HEK293 (cell line): ENCODE measurements at regions not wholly inside any gene's neighbourhood (a gene's known extent, or its start where the extent isn't known, plus 50 kb on each side); places are given as distances from the start of the nearest gene placed in this dataset.

Experiments
- CTCF ChIA-PET: fragments of 350-600 bp; formaldehyde crosslinking; extraction: SDS; loops from one replicate; lab custom pipeline; 2021; ENCODE audit warnings: antibody characterized with exemption; lab: Yijun Ruan, JAX
- POLR2A ChIA-PET: fragments of 300-600 bp; formaldehyde crosslinking; extraction: SDS; loops from one replicate; lab custom pipeline; 2020; ENCODE audit warnings: antibody characterized with exemption, inconsistent platforms; lab: Yijun Ruan, JAX
- H3K27ac ChIP-seq: fragments of 200-500 bp; sonication (Bioruptor generic); 2 replicates; pipeline ENCODE4 v1.5.1; 2014; ENCODE audit warnings: low read depth, low read length, control low read depth, inconsistent platforms; ENCODE audit errors: extremely low read depth
- H3K36me3 ChIP-seq, 2 experiments: fragments of 200-500 bp in 1 of 2; sonication (Bioruptor generic) in 1 of 2; 1 replicate in 1 of 2; 2 replicates in 1 of 2; pipeline ENCODE4 v1.5.1; 2014 to 2017; ENCODE audit warnings: inconsistent platforms in 2 of 2, low read length in 2 of 2; ENCODE audit not compliant: control insufficient read depth in 2 of 2, insufficient read depth in 1 of 2
- H3K4me1 ChIP-seq: fragments of 200-500 bp; sonication (Bioruptor generic); 2 replicates; pipeline ENCODE4 v1.5.1; 2014; ENCODE audit warnings: mild to moderate bottlenecking, low read length, inconsistent platforms; ENCODE audit not compliant: control insufficient read depth, insufficient read depth
- H3K4me3 ChIP-seq: 2 replicates; pipeline ENCODE4 v1.5.1; 2011; ENCODE audit warnings: low read depth, mild to moderate bottlenecking, control low read depth, low read length, moderate library complexity
- H3K9me3 ChIP-seq: fragments of 200-500 bp; sonication (Bioruptor generic); 2 replicates; pipeline ENCODE4 v1.5.1; 2014; ENCODE audit warnings: low read depth, low read length, inconsistent platforms; ENCODE audit not compliant: control insufficient read depth, insufficient read depth
- BCL11A ChIP-seq: fragments of 450-650 bp; formaldehyde crosslinking; IDR thresholded peaks from 2 replicates; pipeline ENCODE4 v1.5.1; 2016; ENCODE audit warnings: low read depth, missing biosample characterization, missing genetic modification characterization
- GLI2 ChIP-seq: fragments of 450-650 bp; formaldehyde crosslinking; IDR thresholded peaks from 2 replicates; pipeline ENCODE4; 2017; ENCODE audit warnings: missing biosample characterization, missing genetic modification characterization, low read depth, borderline replicate concordance
- KLF9 ChIP-seq: fragments of 450-650 bp; formaldehyde crosslinking; IDR thresholded peaks from 2 replicates; pipeline ENCODE4 v1.5.1; 2016; ENCODE audit warnings: missing biosample characterization, missing genetic modification characterization, low read depth
- PRDM4 ChIP-seq: fragments of 450-650 bp; formaldehyde crosslinking; IDR thresholded peaks from 2 replicates; pipeline ENCODE4 v1.5.1; 2017; ENCODE audit warnings: missing biosample characterization, missing genetic modification characterization
- WT1 ChIP-seq: fragments of 450-650 bp; formaldehyde crosslinking; IDR thresholded peaks from 2 replicates; pipeline ENCODE4 v1.5.1; 2016; ENCODE audit warnings: missing biosample characterization, missing genetic modification characterization
- ZBTB21 ChIP-seq: fragments of 450-650 bp; formaldehyde crosslinking; IDR thresholded peaks from 2 replicates; pipeline ENCODE4 v1.5.1; 2017; ENCODE audit warnings: missing biosample characterization, missing genetic modification characterization
- ZBTB44 ChIP-seq: fragments of 450-650 bp; IDR thresholded peaks from 2 replicates; pipeline ENCODE4 v1.5.1; 2018; ENCODE audit warnings: missing biosample characterization, mild to moderate bottlenecking, missing genetic modification characterization
- ZFHX2 ChIP-seq: fragments of 450-650 bp; formaldehyde crosslinking; conservative IDR thresholded peaks from 2 replicates; pipeline ENCODE4 v1.5.1; 2016; ENCODE audit warnings: missing biosample characterization, missing genetic modification characterization
- ZIC2 ChIP-seq: fragments of 450-650 bp; formaldehyde crosslinking; IDR thresholded peaks from 2 replicates; pipeline ENCODE4 v1.5.1; 2016; ENCODE audit warnings: missing biosample characterization, missing genetic modification characterization
- ZNF19 ChIP-seq: fragments of 450-650 bp; formaldehyde crosslinking; IDR thresholded peaks from 2 replicates; pipeline ENCODE4; 2016; ENCODE audit warnings: missing biosample characterization, missing genetic modification characterization, low read depth
- ZNF2 ChIP-seq: fragments of 450-650 bp; formaldehyde crosslinking; IDR thresholded peaks from 2 replicates; pipeline ENCODE4 v1.5.1; 2016; ENCODE audit warnings: missing biosample characterization, missing genetic modification characterization
- ZNF324 ChIP-seq: fragments of 450-650 bp; formaldehyde crosslinking; IDR thresholded peaks from 2 replicates; pipeline ENCODE4 v1.5.1; 2016; ENCODE audit warnings: missing biosample characterization, missing genetic modification characterization
- ZNF341 ChIP-seq: fragments of 450-650 bp; formaldehyde crosslinking; IDR thresholded peaks from 2 replicates; pipeline ENCODE4; 2016; ENCODE audit warnings: low read depth, missing biosample characterization, missing genetic modification characterization
- ZNF350 ChIP-seq: fragments of 450-650 bp; formaldehyde crosslinking; IDR thresholded peaks from 2 replicates; pipeline ENCODE4 v1.5.0; 2017; ENCODE audit warnings: missing biosample characterization, mild to moderate bottlenecking, missing genetic modification characterization
- ZNF423 ChIP-seq: fragments of 450-650 bp; formaldehyde crosslinking; IDR thresholded peaks from 2 replicates; pipeline ENCODE4 v1.5.1; 2016; ENCODE audit warnings: missing biosample characterization, missing genetic modification characterization
- ZNF488 ChIP-seq: fragments of 450-650 bp; formaldehyde crosslinking; IDR thresholded peaks from 2 replicates; pipeline ENCODE4 v1.5.1; 2016; ENCODE audit warnings: missing biosample characterization, missing genetic modification characterization
- ZNF501 ChIP-seq: fragments of 450-650 bp; formaldehyde crosslinking; IDR thresholded peaks from 2 replicates; pipeline ENCODE4 v1.5.1; 2016; ENCODE audit warnings: missing biosample characterization, missing genetic modification characterization
- ZNF624 ChIP-seq: fragments of 450-650 bp; formaldehyde crosslinking; IDR thresholded peaks from 2 replicates; pipeline ENCODE4 v1.5.1; 2017; ENCODE audit warnings: missing biosample characterization, missing genetic modification characterization
- ZNF768 ChIP-seq: fragments of 450-650 bp; formaldehyde crosslinking; IDR thresholded peaks from 2 replicates; pipeline ENCODE4 v1.5.1; 2018; ENCODE audit warnings: missing biosample characterization, mild to moderate bottlenecking, missing genetic modification characterization
- ZSCAN16 ChIP-seq: fragments of 450-650 bp; formaldehyde crosslinking; IDR thresholded peaks from 2 replicates; pipeline ENCODE4 v1.5.1; 2016; ENCODE audit warnings: missing biosample characterization, missing genetic modification characterization
- ZSCAN30 ChIP-seq: fragments of 450-650 bp; IDR thresholded peaks from 2 replicates; pipeline ENCODE4 v1.5.1; 2018; ENCODE audit warnings: missing biosample characterization, mild to moderate bottlenecking, missing genetic modification characterization, moderate library complexity
- TF ChIP-seq, protein P1 (sequence below): fragments of 450-650 bp; formaldehyde crosslinking; IDR thresholded peaks from 2 replicates; pipeline ENCODE4 v1.5.1; 2016; ENCODE audit warnings: missing biosample characterization, missing genetic modification characterization
- TF ChIP-seq, protein P2 (sequence below): fragments of 450-650 bp; formaldehyde crosslinking; IDR thresholded peaks from 2 replicates; pipeline ENCODE4 v1.5.1; 2016; ENCODE audit warnings: missing biosample characterization, missing genetic modification characterization
- TF ChIP-seq, protein P3 (sequence below): fragments of 450-650 bp; formaldehyde crosslinking; conservative IDR thresholded peaks from 2 replicates; pipeline ENCODE4 v1.5.1; 2016; ENCODE audit warnings: low read depth, missing biosample characterization, missing genetic modification characterization

DNA sequence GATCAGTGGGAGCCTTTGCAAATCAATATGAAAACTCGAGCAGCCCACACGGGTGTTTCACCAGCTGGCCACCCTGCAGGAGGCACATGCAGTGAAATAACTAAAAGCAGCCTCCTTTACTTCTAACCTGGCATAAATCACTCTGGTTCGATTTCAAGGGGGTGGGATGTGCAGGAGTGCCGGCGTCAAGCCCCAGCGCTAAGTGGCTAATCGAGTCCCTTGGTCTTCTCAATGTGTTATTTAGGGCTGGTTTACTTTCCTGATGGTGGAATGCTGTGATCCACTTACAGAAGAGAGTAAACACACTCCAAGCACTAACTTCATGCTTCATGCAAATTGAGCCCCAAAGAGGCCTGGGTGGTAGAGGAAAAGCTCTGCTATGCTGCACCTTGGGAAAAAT, 109.4 kb downstream of the TMEM174 start (continued):
- peak; percentile 59; the same call in 1 of the 2 replicates for TF ChIP-seq ZSCAN30
- TF ChIP-seq WT1 (tag by site-specific recombination), result peak; percentile 69
- peak; percentile 52; the same call in 1 of the 2 replicates for TF ChIP-seq ZBTB44 (tag by site-specific recombination)
- TF ChIP-seq ZIC2 (tag by site-specific recombination), result peak; percentile 69
- TF ChIP-seq, protein P1, sequence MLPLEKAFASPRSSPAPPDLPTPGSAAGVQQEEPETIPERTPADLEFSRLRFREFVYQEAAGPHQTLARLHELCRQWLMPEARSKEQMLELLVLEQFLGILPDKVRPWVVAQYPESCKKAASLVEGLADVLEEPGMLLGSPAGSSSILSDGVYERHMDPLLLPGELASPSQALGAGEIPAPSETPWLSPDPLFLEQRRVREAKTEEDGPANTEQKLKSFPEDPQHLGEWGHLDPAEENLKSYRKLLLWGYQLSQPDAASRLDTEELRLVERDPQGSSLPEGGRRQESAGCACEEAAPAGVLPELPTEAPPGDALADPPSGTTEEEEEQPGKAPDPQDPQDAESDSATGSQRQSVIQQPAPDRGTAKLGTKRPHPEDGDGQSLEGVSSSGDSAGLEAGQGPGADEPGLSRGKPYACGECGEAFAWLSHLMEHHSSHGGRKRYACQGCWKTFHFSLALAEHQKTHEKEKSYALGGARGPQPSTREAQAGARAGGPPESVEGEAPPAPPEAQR (tag by site-specific recombination), result no peak
- no peak for TF ChIP-seq ZNF2

GRCh38 chr5:73280821-73281746, 108.1 kb downstream of the TMEM174 start:
- H3K4me1 ChIP-seq, result peaks cover 27% of the 10 kb centered on the region
- H3K9me3 ChIP-seq, result no peaks in the 10 kb centered on the region
- H3K27ac ChIP-seq, result peak overlapping the region; percentile 72
- no peaks in the 10 kb centered on the region for H3K36me3 ChIP-seq
- ChIA-PET CTCF (interaction anchor here (0.6 kb wide), 2 partner anchors 12 to 173 kb away, joined by 3 read pairs; no protein-coding TSS in a partner anchor), POLR2A (interaction anchor here (1.2 kb wide), 1 partner anchor 168 kb away, joined by 4 read pairs; the partner anchor contains the start of gene FOXD1)
- H3K4me3 ChIP-seq, result peak overlapping the region; percentile 16
- TF ChIP-seq ZNF488 (tag by site-specific recombination) (no peak), KLF9 (tag by site-specific recombination) (peak; percentile 13; the same call in 1 of the 2 replicates), ZFHX2 (peak; percentile 74), ZBTB21 (tag by site-specific recombination) (no peak), ZNF501 (tag by site-specific recombination) (no peak), BCL11A (tag by site-specific recombination) (peak; percentile 78), PRDM4 (peak; percentile 57), ZNF341 (peak; percentile 37), ZSCAN16 (no peak), ZNF624 (tag by site-specific recombination) (0 out of 2 replicates have a peak, but pooled peaks have one; percentile 13), ZNF19 (tag by site-specific recombination) (no peak), ZNF324 (tag by site-specific recombination) (no peak), ZNF350 (tag by site-specific recombination) (no peak), ZNF768 (tag by site-specific recombination) (no peak), GLI2 (tag by site-specific recombination) (peak; percentile 20; the same call in 1 of the 2 replicates), ZNF423 (no peak)
- TF ChIP-seq, protein P2, sequence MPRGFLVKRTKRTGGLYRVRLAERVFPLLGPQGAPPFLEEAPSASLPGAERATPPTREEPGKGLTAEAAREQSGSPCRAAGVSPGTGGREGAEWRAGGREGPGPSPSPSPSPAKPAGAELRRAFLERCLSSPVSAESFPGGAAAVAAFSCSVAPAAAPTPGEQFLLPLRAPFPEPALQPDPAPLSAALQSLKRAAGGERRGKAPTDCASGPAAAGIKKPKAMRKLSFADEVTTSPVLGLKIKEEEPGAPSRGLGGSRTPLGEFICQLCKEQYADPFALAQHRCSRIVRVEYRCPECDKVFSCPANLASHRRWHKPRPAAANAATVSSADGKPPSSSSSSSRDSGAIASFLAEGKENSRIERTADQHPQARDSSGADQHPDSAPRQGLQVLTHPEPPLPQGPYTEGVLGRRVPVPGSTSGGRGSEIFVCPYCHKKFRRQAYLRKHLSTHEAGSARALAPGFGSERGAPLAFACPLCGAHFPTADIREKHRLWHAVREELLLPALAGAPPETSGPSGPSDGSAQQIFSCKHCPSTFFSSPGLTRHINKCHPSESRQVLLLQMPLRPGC, result no peak
- TF ChIP-seq, protein P3, sequence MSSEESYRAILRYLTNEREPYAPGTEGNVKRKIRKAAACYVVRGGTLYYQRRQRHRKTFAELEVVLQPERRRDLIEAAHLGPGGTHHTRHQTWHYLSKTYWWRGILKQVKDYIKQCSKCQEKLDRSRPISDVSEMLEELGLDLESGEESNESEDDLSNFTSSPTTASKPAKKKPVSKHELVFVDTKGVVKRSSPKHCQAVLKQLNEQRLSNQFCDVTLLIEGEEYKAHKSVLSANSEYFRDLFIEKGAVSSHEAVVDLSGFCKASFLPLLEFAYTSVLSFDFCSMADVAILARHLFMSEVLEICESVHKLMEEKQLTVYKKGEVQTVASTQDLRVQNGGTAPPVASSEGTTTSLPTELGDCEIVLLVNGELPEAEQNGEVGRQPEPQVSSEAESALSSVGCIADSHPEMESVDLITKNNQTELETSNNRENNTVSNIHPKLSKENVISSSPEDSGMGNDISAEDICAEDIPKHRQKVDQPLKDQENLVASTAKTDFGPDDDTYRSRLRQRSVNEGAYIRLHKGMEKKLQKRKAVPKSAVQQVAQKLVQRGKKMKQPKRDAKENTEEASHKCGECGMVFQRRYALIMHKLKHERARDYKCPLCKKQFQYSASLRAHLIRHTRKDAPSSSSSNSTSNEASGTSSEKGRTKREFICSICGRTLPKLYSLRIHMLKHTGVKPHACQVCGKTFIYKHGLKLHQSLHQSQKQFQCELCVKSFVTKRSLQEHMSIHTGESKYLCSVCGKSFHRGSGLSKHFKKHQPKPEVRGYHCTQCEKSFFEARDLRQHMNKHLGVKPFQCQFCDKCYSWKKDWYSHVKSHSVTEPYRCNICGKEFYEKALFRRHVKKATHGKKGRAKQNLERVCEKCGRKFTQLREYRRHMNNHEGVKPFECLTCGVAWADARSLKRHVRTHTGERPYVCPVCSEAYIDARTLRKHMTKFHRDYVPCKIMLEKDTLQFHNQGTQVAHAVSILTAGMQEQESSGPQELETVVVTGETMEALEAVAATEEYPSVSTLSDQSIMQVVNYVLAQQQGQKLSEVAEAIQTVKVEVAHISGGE (tag by site-specific recombination), result no peak
